Adrenal gland (tissue), 9 donors: ENCODE measurements at regions not wholly inside any gene's neighbourhood (a gene's known extent, or its start where the extent isn't known, plus 50 kb on each side); places are given as distances from the start of the nearest gene placed in this dataset.

Experiments
- DNase-seq, 7 donors: peaks; one replicate each; pipeline ENCODE4 v3.0.0-alpha.2; 2019 to 2020
- H3K27ac ChIP-seq, 5 donors: fragments of 200-600 bp; sonication (generic) in 4 of 5; 1 replicate in 3 of 5; 2 replicates in 2 of 5; pipeline versions ENCODE4 v1.5.1 to v1.8.0; 2016 to 2020; ENCODE audit warnings: mild to moderate bottlenecking in 1 of 5
- H3K27me3 ChIP-seq: fragments of 200-600 bp; 2 replicates; pipeline ENCODE4 v1.8.0; 2021
- H3K36me3 ChIP-seq, 2 donors: fragments of 200-600 bp; replicated peaks in 1 of 2; 1 replicate in 1 of 2; 2 replicates in 1 of 2; pipeline versions ENCODE4 v1.5.1 to v1.8.0; 2018 to 2022
- H3K4me1 ChIP-seq, 2 donors: fragments of 200-600 bp; replicated peaks in 1 of 2; 1 replicate in 1 of 2; 2 replicates in 1 of 2; pipeline versions ENCODE4 v1.5.1 to v1.8.0; 2018 to 2021
- H3K4me3 ChIP-seq, 4 donors: fragments of 200-600 bp; sonication (generic) in 3 of 4; one replicate each; pipeline ENCODE4 v1.5.1; 2016 to 2018
- H3K9me3 ChIP-seq, 3 donors: fragments of 200-600 bp; sonication (generic) in 1 of 3; replicated peaks in 1 of 3; 1 replicate in 2 of 3; 2 replicates in 1 of 3; pipeline versions ENCODE4 v1.5.1 to v1.8.0; 2016 to 2021
- POLR2A ChIP-seq, 2 donors: fragments of 450-650 bp; IDR thresholded peaks; one replicate each; pipeline ENCODE4 v1.6.1; 2017; ENCODE audit warnings: antibody characterized with exemption in 2 of 2, mild to moderate bottlenecking in 2 of 2, moderate library complexity in 1 of 2
- WGBS, 4 donors: extraction: QIAGEN DNeasy Blood & Tissue Kit in 2 of 4; methylation state at CpG; one replicate each; pipeline versions ENCODE4 v1.1.5 to v1.1.7; 2013 to 2017; 5-methylcytosine and 5-hydroxymethylcytosine counted together
- intact Hi-C, 2 donors: fragments of 100-400 bp; cut with DNase I; formaldehyde crosslinking; loops; one replicate each; pipeline versions ENCODE4 v1.14.1 to v1.15.0; 2022 to 2023
- TF ChIP-seq, protein P1 (sequence below), 6 experiments: fragments of 450-650 bp in 4 of 6; fragments of 200-600 bp in 2 of 6; sonication (generic) in 1 of 6; IDR thresholded peaks; 1 replicate in 5 of 6; 2 replicates in 1 of 6; pipeline versions ENCODE4 v1.5.1 to v1.8.0; 2016 to 2021; ENCODE audit warnings: antibody characterized with exemption in 6 of 6, mild to moderate bottlenecking in 2 of 6, moderate library complexity in 1 of 6
- donor health status: healthy with polysubstance abuse.
- donor health status: Bipolar disorder and iron deficiency.
- donor health status: DM: yes; HTN: yes; CAD: no.
- donor health status: DM: no; HTN: no; CAD: no.
- donor health status: DM: no; HTN: no; CAD: no.

DNA sequence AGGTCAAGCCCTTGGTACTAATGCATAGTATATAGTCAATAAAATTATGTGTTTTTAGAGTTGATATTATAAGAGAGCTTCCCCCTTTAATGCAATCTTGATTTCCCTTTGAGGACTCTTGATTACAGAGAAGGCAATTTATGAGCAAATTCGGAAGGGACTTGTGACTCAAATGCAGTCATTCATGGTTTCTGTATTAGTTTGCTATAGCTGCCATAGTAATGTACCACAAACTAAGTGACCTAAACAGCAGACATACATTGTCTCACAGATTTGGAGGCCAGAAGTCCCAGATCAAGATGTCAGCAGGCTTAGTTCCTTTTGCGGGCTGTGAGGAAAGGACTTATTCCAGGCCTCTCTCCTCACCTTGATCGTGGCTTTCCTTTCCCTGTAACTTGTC, 933.4 kb downstream of the NLGN4Y start:
- Histone ChIP-seq H3K36me3 (no peaks in the 10 kb centered on the region), H3K27me3 (no peaks in the 10 kb centered on the region), H3K27ac (no peak overlapping the region), H3K4me1 (no peaks in the 10 kb centered on the region), H3K4me3 (no peak overlapping the region), H3K9me3 (no peaks in the 10 kb centered on the region)
- no peak for DNase-seq
- WGBS, 4 donors: 89 to 95% methylated on average over 3 of the region's 3 CpGs; no CpG with 5 or more reads in 2 of the 4 donors
- TF ChIP-seq POLR2A (IDR thresholded peaks at IDR 0.05): no peak
- TF ChIP-seq, protein P1, sequence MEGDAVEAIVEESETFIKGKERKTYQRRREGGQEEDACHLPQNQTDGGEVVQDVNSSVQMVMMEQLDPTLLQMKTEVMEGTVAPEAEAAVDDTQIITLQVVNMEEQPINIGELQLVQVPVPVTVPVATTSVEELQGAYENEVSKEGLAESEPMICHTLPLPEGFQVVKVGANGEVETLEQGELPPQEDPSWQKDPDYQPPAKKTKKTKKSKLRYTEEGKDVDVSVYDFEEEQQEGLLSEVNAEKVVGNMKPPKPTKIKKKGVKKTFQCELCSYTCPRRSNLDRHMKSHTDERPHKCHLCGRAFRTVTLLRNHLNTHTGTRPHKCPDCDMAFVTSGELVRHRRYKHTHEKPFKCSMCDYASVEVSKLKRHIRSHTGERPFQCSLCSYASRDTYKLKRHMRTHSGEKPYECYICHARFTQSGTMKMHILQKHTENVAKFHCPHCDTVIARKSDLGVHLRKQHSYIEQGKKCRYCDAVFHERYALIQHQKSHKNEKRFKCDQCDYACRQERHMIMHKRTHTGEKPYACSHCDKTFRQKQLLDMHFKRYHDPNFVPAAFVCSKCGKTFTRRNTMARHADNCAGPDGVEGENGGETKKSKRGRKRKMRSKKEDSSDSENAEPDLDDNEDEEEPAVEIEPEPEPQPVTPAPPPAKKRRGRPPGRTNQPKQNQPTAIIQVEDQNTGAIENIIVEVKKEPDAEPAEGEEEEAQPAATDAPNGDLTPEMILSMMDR (IDR thresholded peaks at IDR 0.05): no peak
- intact Hi-C loops: no loop called here

DNA sequence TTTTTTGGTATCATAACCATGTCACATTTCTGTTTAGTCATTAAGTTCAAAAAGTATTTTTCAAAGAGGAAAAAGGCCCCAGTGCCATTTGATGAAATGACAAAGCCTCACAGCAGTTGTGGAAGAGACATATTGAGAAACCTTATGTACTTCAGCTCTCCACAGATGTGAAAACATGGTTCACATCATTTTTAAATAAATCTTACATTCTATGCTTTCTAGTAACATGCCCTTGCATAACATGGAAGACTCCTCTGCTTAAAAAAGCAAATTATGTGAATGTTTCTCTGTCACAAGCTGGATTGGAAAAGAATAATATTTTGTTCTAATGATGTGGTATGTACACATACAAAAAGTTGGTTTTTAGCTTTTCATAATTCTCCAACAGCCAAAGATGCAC, 934.1 kb downstream of the NLGN4Y start:
- TF ChIP-seq, protein P1 (IDR thresholded peaks at IDR 0.05): no peak
- TF ChIP-seq POLR2A (IDR thresholded peaks at IDR 0.05): no peak
- no peak for DNase-seq
- Histone ChIP-seq H3K36me3 (no peaks in the 10 kb centered on the region), H3K4me1 (no peaks in the 10 kb centered on the region), H3K9me3 (no peaks in the 10 kb centered on the region), H3K4me3 (no peak overlapping the region), H3K27me3 (no peaks in the 10 kb centered on the region), H3K27ac (no peak overlapping the region)
- intact Hi-C loops: no loop called here

DNA sequence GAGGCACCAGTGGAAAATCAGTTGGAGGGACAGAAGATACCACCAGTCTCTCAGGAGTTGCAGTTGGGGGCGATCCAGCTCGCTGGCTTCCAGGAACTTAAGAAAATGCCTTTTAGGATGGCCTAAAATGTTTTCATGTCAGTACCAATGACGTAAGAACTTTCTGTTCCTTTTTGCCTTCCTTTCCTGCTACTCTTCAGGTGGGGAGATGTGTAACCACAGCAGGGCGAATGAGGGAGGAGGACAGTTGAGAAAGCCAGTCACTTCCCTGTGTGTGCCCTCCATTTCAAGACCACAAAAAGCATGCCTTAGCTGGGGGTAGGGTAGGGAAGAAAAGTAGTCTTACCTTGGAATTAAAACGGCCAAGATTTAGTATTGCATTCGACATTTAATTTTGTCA, 941.6 kb downstream of the NLGN4Y start:
- H3K27ac ChIP-seq: no peak overlapping the region
- no peaks in the 10 kb centered on the region for H3K27me3 ChIP-seq
- no peaks in the 10 kb centered on the region for H3K36me3 ChIP-seq
- DNase-seq: no peak
- 74 to 76% methylated on average over 6 of the region's 6 CpGs; no CpG with 5 or more reads in 2 of the 4 donors for WGBS, 4 donors
- TF ChIP-seq, protein P1 (IDR thresholded peaks at IDR 0.05): no peak
- no peak for TF ChIP-seq POLR2A (IDR thresholded peaks at IDR 0.05)
- intact Hi-C loops: no loop called here
- H3K4me3 ChIP-seq: no peak overlapping the region
- H3K9me3 ChIP-seq: no peaks in the 10 kb centered on the region
- no peaks in the 10 kb centered on the region for H3K4me1 ChIP-seq

DNA sequence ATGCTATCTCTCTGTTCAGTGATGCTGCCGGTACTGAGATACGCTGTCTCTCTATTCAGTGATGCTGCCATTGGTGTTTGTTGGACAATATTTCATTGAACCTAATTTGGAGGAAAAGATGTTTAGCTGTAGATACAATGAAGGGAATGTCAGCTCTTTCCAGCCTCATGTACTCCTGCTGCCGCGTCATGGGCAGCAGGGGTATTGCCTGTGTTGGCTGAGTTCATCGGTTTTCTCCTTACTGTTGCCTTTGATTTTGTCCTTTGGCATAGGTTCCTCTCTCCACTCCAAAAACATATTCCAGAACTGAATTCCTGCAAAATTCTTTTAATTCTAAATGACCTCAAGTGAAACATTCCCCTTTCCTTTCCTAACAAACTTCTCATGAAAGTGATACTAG, 942.6 kb downstream of the NLGN4Y start:
- TF ChIP-seq, protein P1 (IDR thresholded peaks at IDR 0.05): peak in 1 of 6 experiments; percentile 7
- TF ChIP-seq POLR2A (IDR thresholded peaks at IDR 0.05): no peak
- Histone ChIP-seq H3K27ac (no peak overlapping the region), H3K27me3 (no peaks in the 10 kb centered on the region), H3K4me1 (no peaks in the 10 kb centered on the region), H3K9me3 (no peaks in the 10 kb centered on the region), H3K36me3 (no peaks in the 10 kb centered on the region), H3K4me3 (no peak overlapping the region)
- intact Hi-C loops: no loop called here
- DNase-seq: peak in 1 of 7 donors; percentile 2
- 85 to 88% methylated on average over 5 of the region's 5 CpGs; no CpG with 5 or more reads in 2 of the 4 donors for WGBS, 4 donors
